PFSK-1 (cell line): ENCODE measurements at regions not wholly inside any gene's neighbourhood (a gene's known extent, or its start where the extent isn't known, plus 50 kb on each side); places are given as distances from the start of the nearest gene placed in this dataset.

ENCODE experiments used
- FOXP2 ChIP-seq: optimal IDR thresholded peaks from 2 replicates; pipeline ENCODE3; 2011; ENCODE audit warnings: borderline replicate concordance, control low read depth, inconsistent platforms; ENCODE audit not compliant: insufficient read depth; ENCODE audit errors: extremely low read length, extremely low read depth
- POLR2AphosphoS5 ChIP-seq: IDR thresholded peaks from 2 replicates; pipeline ENCODE4 v1.6.1; 2012; ENCODE audit warnings: low read depth, mild to moderate bottlenecking, control low read depth, low read length, moderate library complexity
- SIN3A ChIP-seq: IDR thresholded peaks from 2 replicates; pipeline ENCODE4 v1.6.1; 2012; ENCODE audit warnings: mild to moderate bottlenecking, low read length, moderate library complexity, borderline replicate concordance; ENCODE audit not compliant: insufficient read depth
- TAF1 ChIP-seq: IDR thresholded peaks from 2 replicates; pipeline ENCODE4 v1.6.1; 2012; ENCODE audit warnings: low read length, control low read depth, borderline replicate concordance; ENCODE audit not compliant: insufficient read depth
- TF ChIP-seq, protein P1 (sequence below), 2 experiments: IDR thresholded peaks; 2 replicates each; pipeline versions ENCODE4 v1.6.1 to v1.8.0; 2011 to 2012; ENCODE audit warnings: low read depth in 2 of 2, low read length in 2 of 2, control low read depth in 1 of 2, inconsistent platforms in 1 of 2, mild to moderate bottlenecking in 1 of 2, moderate library complexity in 1 of 2; ENCODE audit not compliant: insufficient read depth in 1 of 2

DNA sequence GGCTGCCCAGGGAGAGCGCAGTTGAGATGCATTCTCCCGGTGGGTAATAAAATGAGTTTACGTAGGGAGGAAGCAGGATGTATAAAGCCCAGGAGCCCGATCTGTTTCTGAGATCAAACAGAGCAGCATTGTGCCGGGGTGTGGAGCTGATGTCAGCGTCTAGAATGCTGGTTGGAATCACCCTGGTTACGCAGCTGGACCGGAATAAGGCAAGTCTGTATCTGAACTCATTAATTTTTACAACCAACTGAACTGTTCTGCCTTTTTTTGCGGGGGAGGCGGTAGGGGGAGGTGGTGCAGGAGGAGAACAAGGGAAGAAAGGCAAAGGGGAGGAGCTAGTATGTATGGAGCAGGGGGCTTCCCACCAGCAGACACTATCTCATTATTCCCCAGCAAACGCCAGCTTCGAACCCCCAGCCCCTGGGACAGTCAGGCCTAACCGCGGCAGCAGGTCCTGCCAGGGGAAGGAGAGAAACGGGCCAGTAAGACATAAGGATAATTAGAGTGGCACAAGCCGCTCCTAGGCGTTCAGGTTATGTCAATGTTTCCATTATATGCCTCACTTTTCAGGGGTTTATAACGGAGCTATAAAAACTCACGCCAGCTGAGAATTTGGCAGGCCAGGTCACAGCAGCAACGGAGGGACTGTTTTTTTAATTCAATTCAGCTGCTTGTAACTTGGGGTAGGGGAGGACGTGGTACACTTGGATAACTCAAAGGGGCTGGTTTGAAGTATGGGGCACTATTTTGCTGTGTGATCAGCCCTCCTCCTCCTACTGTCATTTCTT, 175.3 kb upstream of the HES1 start:
- no peak for TF ChIP-seq POLR2AphosphoS5
- TF ChIP-seq, protein P1, sequence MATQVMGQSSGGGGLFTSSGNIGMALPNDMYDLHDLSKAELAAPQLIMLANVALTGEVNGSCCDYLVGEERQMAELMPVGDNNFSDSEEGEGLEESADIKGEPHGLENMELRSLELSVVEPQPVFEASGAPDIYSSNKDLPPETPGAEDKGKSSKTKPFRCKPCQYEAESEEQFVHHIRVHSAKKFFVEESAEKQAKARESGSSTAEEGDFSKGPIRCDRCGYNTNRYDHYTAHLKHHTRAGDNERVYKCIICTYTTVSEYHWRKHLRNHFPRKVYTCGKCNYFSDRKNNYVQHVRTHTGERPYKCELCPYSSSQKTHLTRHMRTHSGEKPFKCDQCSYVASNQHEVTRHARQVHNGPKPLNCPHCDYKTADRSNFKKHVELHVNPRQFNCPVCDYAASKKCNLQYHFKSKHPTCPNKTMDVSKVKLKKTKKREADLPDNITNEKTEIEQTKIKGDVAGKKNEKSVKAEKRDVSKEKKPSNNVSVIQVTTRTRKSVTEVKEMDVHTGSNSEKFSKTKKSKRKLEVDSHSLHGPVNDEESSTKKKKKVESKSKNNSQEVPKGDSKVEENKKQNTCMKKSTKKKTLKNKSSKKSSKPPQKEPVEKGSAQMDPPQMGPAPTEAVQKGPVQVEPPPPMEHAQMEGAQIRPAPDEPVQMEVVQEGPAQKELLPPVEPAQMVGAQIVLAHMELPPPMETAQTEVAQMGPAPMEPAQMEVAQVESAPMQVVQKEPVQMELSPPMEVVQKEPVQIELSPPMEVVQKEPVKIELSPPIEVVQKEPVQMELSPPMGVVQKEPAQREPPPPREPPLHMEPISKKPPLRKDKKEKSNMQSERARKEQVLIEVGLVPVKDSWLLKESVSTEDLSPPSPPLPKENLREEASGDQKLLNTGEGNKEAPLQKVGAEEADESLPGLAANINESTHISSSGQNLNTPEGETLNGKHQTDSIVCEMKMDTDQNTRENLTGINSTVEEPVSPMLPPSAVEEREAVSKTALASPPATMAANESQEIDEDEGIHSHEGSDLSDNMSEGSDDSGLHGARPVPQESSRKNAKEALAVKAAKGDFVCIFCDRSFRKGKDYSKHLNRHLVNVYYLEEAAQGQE (IDR thresholded peaks at IDR 0.05; ENCODE audit: insufficient read depth in 1 of 2, low read depth in 2 of 2, low read length in 2 of 2), result no peak
- TF ChIP-seq FOXP2, result no peak
- no peak for TF ChIP-seq SIN3A
- TF ChIP-seq TAF1, result no peak

DNA sequence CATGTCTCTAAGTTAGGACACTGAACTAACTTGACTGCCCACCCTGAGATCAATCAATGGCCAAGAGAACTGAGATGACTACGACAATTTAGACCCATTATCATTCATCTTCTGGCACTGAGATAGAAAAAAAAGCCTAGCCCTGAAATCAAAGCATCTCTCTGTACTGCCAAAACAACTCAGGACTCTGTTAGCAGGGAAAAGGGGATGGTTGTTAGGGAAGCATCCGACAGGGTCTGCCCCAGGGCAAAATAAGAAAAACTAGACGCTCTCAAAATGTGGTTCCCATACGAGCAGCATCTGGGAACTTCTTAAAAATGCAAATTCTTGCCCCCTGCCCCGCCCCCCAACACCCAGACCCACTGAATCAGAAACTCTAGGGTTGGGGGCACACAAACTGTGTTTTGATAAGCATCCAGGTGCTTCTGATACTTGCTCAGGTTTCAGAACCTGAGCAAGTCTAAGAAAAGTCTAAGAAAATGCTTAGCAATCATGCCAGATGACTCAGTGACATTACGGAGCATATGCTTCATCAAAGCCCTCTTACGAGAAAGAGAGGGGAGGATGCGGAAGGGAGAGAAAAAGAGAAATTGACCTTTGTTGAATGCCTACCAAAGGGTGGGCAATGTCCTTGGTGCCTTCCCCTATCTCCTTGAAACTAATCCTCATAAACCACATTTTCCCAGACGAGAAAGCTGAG, 172.8 kb upstream of the HES1 start:
- TF ChIP-seq, protein P1 (IDR thresholded peaks at IDR 0.05; ENCODE audit: insufficient read depth in 1 of 2, low read depth in 2 of 2, low read length in 2 of 2), result no peak
- TF ChIP-seq SIN3A (no peak), FOXP2 (no peak)

DNA sequence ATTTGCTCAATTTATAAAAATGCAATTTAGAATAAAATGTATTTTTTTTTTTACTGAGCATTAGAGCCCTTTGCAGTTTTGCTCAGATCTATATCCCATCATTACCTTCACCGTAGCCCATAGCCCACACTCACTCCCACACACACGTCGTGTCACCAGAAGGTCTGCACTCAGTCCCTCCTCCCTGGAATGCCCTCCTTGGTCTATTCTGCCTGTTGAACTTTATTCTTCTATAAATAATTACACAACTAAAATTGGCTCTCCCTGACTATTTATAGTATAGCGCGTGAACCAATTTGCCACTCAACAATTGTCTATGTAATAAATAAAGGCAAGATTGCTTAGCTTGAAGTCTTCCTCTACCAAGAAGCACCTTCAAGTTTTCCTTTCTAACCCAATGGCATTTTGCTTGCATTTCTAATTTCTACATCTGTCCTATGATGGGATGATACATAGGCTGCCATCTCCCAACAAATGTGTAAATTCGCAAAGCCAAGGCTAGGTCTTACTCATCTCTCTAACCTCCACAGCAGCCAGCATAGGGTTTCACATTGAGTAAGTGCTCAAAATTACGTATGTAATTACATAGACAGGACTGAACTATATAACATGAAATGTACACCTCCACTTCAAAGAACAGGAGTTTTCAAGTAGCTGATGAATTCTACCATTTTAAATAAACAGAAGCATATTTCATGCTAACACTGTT, 172.0 kb upstream of the HES1 start:
- no peak for TF ChIP-seq TAF1
- TF ChIP-seq, protein P1 (IDR thresholded peaks at IDR 0.05; ENCODE audit: insufficient read depth in 1 of 2, low read depth in 2 of 2, low read length in 2 of 2), result no peak
- no peak for TF ChIP-seq SIN3A
- TF ChIP-seq POLR2AphosphoS5, result no peak
- no peak for TF ChIP-seq FOXP2

DNA sequence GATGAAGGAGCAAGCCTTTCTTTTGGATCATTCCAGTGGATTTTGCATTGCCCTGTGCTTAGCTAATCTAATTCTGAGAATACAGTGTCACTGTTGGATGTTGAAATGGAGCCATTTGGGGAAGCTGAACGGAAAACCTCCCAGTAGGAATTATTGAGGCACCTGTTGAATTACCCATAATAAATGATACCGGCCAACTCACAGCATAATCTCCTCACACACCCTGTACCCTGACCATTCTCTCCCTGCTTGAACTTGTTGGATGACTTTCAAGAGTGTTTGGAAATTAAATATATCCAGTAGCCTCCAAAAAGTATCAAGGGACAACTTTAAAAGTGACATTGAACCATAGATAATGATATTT, 171.4 kb upstream of the HES1 start:
- TF ChIP-seq FOXP2 (no peak), TAF1 (no peak), SIN3A (no peak), POLR2AphosphoS5 (no peak)
- TF ChIP-seq, protein P1 (IDR thresholded peaks at IDR 0.05; ENCODE audit: insufficient read depth in 1 of 2, low read depth in 2 of 2, low read length in 2 of 2), result no peak
